IPS-NIHi7 (cell line): ENCODE measurements at regions not wholly inside any gene's neighbourhood (a gene's known extent, or its start where the extent isn't known, plus 50 kb on each side); places are given as distances from the start of the nearest gene placed in this dataset.
A peak's percentile ranks its signal among the peaks of the same experiment; 100 is the strongest.

Experiments
- DNase-seq: peaks from one replicate; pipeline ENCODE4 v3.0.0; 2012; ENCODE audit warnings: mixed read lengths; ENCODE audit errors: extremely low spot score

DNA sequence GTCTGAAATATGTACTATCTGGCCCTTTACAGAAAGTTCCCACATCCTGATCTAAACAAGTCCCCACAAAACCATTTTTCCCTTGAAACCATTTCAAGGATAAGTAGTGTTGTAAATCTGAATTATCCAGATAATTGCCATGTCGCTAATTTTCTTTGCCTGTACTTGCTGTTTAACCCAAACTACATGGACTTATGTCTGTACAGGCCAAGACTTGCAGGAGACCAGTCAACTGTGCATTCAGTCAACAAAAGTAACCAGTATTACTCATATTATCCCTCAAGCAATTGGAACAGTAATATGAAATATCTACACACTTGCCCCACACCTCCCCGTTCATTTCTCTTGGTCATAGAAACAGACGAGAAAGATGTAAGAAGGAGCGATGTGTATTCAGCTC lies 347.8 kb upstream of the NFE2L3 start:
- no peak for DNase-seq

DNA sequence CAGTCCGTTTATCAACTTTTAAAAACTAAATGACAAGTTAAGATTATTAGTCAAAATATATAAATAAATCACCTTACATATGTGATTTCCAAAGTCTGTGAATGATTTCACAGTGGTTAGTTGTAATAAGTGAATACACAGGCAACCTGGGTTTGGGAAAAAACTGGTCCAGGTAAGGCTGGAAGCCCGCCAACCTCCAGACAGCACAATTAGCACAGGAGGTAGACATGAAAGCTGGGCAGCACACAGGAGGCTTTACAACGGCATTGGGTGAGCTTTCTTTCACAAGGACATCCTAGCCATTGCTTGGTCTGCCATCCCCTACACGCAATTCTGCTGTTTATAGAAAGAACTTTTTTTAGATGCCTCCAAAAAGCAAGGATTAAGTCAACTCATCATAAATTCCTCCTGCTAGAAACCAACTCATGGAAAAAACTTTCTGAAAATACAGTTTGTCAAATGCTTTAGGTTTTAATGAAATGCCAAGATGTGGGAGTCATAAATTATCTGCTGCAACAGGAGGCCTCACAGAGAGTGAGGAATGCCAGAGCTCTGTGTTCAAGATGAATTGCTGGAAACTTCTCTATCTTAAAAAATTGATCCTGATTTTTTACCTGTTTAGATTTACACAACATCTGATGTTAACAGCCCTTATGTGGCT lies 346.8 kb upstream of the NFE2L3 start:
- DNase-seq = no peak

DNA sequence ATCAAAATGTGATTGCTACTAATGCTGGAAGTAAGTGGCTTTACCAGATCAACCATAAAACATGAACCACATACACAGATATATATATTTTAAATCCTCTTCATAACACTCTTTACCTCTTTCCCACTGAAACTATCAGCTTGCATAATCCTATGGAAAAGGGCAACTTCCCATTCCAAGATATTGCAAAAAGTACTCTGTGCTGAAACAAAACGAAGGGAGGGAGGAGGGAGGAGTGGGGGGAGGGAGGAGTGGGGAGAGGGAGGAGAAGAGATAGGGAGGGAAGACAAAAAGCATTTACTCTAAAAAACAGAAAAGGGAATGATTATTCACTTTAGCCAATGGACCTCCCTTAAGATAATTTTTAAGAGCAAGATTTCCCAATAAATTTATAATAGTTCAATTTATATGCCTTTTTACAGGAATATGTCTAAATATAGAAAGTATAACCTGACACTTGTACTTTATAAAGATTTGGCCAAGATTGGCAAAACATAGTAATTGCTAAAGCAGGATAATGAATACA lies 344.8 kb upstream of the NFE2L3 start:
- DNase-seq = no peak

DNA sequence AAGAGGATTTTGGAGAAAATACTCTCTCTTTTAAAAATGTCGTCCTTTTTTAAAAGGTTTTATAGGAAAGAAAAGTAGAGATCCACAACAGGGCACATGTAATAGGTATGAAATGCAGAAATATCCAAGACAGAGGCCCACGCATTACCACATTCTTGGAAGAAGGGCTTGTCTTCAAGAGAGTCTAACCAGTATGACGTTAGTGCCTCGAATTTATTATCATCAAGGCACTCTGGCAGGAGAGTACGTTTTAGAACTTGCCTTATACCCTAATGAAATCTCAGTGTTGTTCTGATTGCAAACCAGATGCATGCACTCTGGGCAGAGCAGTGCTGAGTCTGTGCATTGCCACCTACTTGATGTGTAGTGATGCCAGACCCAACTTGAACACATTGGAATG lies 342.6 kb upstream of the NFE2L3 start:
- no peak for DNase-seq

DNA sequence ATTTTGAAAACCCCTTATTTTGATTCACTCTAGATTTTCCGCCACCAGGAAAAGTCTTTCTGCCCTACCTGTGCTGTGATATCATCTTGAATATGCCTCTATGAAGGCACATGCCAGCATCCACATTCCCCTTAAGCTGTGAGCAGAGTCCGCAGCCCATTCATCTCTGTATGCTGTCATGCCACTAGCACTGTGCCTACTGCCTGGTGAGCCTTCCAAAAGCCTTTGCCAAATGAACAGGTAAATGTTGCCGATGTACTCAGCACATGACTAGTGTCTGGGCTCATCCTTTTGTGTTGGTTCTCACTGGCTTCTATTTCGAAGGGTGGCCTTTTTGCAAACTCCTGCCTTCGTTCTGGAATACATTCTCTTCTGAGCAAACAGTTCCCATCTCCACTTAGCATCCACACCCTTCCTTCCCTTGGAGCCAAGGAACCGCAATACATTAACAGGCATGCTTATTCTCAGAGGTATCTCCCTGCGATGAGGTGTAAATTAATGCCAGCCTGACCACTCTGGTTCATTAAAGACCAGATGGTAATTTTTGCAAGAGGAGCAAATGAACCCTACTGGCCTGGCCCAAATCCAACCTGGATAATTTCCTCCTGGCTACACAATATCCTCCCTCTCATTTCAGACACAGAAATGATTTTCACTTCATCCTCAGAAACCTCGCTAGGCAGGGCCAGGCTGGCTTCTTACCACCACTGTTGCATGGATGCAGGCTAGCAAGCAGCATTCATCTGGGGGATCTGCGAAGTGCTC lies 339.7 kb upstream of the NFE2L3 start:
- no peak for DNase-seq

DNA sequence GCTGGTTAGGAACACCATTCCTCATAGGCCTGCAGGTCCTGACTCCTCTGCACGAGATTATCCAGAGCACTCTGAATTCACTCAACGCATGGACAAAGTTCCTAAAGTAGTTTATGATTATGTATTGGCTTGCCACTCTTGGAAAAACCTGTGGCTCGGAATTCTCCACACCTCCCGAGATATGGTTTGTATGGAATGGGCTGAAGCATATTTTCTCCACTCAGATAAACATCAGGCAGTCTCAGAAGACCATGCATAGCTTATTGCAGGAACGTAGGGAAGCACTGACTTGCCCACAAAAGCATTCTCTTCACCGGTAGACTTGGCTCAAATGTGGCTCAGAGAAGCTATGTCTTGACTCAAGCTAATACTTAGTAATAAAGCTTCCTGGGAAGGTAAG lies 338.6 kb upstream of the NFE2L3 start:
- DNase-seq = no peak

DNA sequence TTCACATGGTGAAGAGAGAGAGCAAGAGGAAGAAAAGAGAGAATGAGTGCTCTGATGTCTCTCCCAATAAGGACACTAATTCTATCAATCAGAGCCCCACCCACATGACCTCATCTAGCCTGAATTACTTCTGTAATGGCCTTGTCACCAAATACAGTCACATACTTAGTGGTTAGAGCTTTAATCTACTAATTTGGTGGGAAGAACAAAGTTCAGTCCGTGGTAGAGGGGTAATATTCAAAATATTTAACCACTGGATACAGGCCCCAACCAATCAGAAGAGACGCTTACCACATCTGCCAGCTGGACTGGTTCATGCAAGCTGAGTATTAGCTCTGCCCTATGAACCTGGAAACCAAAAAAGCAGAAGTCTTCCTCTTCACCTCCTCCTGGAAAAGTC lies 336.3 kb upstream of the NFE2L3 start:
- no peak for DNase-seq

DNA sequence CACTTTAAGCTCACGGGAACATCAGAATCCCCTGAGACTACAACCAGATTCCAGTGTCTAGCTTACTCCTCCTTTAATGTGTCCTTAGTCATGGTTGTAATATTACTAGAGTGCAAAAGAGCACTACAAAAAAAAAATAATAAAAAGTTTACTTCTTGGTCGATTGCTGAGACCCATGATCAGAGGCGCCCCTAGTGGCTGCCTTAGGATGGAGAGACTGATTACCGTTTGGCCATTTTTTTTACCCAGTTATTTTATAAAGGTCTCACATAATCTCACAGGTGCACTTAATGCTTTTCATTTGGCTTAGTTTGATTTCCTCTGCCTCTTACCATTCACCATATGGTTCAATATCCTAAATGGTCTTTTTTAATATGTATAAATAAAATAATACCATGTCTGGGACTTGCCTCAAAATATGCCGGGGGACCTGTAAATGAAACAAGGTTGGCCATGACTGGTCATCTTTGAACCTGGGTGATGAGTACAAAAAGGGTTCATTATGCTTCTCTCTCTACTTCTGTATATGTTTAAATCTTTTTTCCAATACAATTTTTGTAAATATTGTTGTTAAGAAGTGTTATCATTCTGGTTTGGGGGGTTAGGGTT lies 331.5 kb upstream of the NFE2L3 start:
- DNase-seq = peak; percentile 51

DNA sequence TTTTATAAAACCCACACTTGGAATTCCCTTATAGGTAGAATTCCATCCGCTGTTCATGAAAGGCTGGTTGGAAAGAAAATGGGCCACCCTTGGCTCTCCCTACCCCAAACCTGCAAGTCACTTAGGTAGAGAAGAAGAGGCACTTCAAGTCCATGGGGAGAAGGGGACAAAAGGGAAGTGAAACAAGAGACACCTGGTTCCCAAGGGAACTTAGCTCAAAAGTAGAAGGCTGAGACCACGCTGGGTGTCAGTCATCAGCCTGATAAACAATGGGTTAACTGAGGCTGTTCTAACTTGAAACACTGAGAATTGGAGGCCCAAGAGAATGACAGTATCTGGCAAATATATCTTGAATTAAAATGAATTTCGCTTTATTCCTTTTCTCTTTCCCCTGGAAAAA lies 330.8 kb upstream of the NFE2L3 start:
- no peak for DNase-seq

DNA sequence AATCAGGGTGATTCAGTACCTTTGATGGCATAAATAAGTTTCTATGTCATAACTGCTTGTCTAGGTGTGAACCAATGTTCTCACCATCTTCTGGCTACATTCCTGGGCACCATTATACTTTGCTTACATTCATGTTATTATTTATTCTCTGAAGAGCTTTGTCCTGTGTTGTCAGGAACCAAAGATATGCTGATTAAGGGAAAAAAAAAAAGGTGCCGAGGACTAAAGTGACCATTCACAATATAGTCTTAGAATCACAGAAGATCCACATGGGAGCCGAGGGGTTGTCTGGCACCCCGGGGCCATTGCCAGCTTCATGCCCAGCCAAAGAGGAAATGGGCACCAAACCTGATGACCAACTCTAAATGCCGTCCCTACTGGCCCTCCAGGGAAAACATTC lies 329.2 kb upstream of the NFE2L3 start:
- DNase-seq = no peak

DNA sequence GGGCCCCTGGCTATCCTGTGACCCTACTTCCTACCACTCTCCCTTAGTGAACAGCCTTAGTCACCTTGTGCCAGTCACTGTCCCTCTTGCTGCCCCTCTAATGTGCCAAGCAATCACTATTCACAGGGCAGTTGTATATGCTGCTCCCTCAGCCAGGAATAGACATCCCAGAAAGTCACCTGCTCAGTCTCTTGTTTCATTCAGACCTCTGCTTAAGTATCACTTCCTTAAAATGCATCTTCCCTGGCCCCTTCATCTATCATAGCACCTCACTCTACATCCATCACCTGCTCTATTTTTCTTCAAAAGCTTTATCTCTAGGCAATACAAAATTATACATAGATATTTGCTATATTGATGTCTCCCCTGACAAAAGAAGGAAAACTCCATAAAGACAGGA lies 328.4 kb upstream of the NFE2L3 start:
- no peak for DNase-seq

DNA sequence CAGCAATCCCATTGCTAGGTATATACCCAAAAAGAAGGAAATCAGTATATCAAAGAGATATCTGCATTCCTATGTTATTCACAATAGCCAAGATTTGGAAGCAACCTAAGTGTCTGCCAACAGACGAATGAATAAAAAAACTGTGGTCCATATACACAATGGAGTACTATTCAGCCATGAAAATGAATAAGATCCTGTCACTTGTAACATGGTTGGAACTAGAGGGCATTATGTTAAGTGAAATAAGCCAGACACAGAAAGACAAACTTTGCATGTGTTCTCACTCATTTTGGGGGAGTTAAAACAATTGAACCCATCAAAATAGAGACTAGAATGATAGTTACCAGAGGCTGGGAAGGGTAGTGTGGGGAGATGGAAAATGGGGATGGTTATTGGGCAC lies 323.5 kb upstream of the NFE2L3 start:
- DNase-seq = no peak

DNA sequence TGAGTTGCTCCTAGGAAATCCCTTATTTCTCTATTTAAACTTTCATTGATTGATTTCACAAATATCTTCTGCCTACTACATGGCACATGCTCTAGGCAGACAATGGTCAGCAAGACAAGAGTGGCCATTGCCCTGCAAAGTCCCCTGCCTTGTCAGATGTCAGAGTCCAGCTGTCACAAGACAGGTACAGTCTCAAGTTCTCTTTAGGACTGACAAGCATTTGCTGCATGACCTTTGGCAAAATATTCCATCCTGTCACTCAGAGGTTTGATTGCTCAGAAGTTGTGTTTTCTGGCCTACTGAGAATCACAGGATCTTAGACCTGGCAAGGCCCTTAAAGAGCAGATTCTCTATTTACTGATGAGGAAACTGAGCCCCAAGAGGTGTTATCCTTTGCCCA lies 322.3 kb upstream of the NFE2L3 start:
- DNase-seq = no peak

DNA sequence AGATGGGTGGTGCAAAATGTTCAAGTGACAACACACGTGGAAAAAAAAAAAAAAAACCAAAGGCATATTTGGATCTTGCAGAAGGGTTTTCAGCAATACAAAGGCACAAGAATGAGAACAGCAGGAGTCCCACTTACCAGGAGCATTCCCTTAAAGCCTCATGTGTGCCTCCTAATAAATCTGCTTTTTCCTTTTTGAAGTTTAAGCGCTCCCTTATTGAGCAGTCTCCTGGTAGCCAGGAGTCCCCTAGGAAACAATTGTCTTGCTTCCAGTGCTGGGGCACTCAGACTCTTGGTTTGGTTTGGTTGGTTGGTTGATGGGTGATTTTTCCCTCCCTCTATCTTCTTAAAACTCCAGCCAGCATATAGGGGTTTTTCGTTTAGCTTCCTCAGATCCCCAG lies 321.8 kb upstream of the NFE2L3 start:
- DNase-seq = no peak

DNA sequence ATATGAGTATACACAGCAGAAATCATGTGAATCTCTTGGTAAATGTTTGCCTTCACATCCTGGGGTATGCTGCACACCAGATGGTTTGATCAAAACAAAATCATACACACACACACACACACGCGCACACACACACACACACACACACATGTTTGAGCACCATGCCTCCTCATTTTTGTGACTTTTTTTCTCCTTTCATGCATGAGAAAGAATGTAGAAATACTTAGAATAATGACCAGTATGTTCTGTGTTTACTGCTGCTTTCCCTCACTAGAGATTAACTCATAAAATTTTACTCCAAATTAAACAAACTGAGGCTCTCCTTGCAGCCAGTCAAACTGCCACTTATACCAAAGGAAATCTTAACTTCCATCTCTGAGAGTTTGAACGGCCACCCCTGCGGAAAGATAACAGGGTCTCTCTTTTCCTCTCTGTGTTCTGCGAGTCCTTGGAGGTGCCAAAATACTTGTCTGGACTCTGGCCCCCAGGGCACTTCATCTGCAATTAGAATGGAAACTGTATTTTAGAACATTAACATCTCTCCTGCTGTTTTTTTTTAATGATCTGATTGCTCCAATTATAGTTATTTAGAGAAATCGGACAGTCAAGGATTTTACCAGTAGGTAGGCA lies 320.8 kb upstream of the NFE2L3 start:
- DNase-seq = no peak

DNA sequence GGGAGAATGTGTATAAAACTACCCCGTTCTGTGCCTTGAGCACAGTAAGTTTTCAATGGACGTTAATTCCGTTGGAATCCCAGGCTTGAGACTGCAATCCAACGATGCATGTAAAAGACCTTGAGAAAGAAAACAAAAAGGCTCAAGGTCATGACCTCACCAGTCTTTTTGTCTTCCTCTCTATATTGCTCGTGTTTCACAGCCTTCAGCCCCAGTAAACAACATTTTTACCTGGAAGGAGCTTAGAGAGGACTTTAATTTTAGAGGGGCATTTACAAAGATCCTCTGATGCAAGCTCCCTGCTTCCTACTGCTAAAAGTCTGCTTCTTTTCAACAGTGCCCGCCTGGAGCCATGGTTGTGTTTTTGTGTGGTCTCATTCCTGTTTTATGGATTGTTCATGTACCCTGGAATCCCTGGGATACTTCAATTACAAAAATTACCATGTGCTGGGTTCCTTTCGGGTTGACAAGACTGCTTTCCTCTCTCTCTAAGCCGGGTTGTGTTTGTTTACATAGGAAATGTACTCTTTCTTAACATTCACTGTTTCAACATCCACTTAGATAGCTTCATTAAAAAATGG lies 320.1 kb upstream of the NFE2L3 start:
- no peak for DNase-seq

DNA sequence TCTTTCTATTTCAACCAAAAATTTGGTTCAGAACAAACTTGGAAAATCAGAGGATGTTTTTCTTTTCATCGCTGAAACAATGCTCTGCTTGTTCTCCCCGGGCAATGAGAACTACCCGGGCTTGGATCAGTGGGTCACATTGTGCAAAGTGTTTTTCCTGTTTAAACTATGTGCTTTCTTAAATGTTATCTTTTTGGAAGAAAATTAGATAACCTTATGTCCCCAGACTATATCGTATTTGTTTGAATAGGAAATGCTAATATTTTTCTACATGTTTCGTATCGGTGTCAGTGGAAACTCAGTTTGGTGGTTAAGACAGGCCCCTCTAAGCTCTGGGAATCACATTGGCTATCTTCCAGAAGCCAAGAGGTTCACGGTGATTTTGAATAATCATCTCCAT lies 319.5 kb upstream of the NFE2L3 start:
- no peak for DNase-seq

DNA sequence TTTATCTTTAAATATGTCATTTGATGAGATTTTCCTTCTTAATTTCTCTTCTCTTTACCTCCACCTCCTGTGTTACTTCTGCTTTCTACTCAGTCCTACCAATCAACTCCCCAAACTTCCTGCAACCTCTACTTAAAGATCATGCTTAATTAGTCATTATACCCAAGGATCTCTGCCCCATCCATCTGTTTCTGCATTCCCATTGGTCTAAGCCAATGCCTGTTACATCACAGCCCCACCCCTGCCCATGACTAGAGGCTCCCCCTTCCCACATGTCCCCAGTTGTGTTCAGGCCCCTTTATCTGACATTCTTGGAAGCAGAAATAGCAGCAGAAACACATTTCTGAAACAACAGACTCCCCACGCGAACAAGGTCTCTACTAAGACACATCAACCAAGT lies 319.1 kb upstream of the NFE2L3 start:
- DNase-seq = no peak

DNA sequence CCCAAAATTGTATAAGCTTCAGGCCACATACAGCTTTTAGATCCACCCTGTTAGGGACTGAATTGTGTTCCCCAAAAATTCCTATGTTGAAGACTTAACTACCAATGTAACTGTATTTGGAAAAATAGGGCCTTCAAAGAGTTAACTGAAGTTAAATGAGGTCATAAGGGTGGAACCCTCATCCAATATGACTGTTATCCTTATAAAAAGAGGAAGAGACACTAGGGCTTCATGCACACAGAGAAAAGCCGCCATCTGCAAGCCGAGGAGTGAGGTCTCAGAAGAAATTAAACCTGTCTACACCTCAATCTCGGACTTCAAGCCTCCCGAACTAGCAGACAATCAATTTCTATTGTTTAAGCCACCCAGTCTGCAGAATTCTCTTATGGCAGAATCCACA lies 317.9 kb upstream of the NFE2L3 start:
- no peak for DNase-seq

DNA sequence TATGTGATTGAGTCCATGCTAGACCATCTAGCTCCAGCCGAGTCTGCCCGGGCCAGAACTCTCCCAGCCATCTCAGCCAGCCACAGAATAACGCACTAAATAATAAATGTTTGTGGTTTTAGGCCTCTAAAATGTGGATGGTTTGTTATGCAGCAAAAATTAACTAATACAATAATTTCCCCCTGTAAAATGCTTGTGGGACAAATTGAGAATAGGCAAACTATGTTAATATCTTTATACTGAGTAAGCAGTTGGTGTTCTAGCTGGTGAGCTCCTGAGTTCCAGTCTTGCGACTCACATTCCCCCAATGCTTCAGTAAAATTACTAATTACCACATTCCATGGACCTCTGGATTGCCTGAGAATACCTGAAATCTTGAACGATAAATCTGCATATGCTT lies 316.8 kb upstream of the NFE2L3 start:
- no peak for DNase-seq

DNA sequence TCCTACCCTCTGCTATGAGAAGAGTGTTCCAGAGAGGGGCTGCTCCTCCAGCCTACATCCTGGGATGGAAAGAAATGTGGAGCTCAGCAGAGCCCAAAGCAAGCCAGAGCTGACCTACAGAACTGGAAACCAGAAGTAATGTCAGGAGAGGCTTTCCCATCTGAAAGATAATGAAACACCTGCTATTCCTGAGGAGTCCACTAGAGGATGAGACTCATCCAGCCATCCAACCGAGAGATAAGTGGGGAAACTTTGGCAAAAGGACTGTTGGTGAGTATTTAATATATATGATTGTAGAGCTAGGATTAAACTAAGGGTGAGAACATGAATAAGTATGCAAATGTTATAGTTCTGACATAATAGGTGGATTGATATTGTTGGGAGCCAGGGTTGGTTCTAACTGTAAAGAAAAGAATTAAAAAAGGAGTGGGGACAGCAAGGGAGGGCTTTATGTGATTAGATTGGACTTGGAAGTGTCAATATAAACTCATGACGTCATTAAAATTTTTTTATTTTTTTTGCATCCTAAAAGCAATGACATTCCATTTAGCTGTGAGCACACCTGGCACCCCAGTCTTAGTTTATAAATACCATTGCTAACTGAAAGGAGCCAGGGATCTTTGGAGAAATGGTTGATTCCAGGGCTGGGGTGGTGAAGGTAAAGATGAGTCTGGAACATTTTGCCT lies 312.8 kb upstream of the NFE2L3 start:
- peak; percentile 34 for DNase-seq
